Thyroid gland (tissue), 4 donors: ENCODE measurements at regions not wholly inside any gene's neighbourhood (a gene's known extent, or its start where the extent isn't known, plus 50 kb on each side); places are given as distances from the start of the nearest gene placed in this dataset.
"Not testable (repeated sequence)": the region's sequence is repeated elsewhere in the genome, so short reads cannot be mapped to it uniquely, and the experiment has no call there.

ENCODE experiments used
- DNase-seq, 2 donors: peaks; one replicate each; pipeline ENCODE4 v3.0.0-alpha.2; 2019
- H3K27ac ChIP-seq, 3 donors: fragments of 200-600 bp; sonication (generic); 1 replicate in 2 of 3; 2 replicates in 1 of 3; pipeline ENCODE4 v1.5.1; 2016 to 2019; ENCODE audit warnings: mild to moderate bottlenecking in 1 of 3, moderate library complexity in 1 of 3
- H3K27me3 ChIP-seq: fragments of 200-600 bp; sonication (generic); one replicate; pipeline ENCODE4 v1.5.1; 2019
- H3K36me3 ChIP-seq, 2 donors: fragments of 200-600 bp; sonication (generic); one replicate each; pipeline ENCODE4 v1.5.1; 2016 to 2019
- H3K4me1 ChIP-seq, 2 donors: fragments of 200-600 bp; sonication (generic); one replicate each; pipeline ENCODE4 v1.5.1; 2017 to 2019
- H3K4me3 ChIP-seq, 3 donors: fragments of 200-600 bp; sonication (generic); replicated peaks in 1 of 3; 1 replicate in 2 of 3; 2 replicates in 1 of 3; pipeline ENCODE4 v1.5.1; 2016; ENCODE audit warnings: mild to moderate bottlenecking in 1 of 3
- H3K9me3 ChIP-seq: fragments of 200-600 bp; sonication (generic); one replicate; pipeline ENCODE4 v1.5.1; 2017
- CTCF ChIP-seq, 6 experiments: fragments of 200-600 bp in 3 of 6; fragments of 450-650 bp in 3 of 6; sonication (generic) in 3 of 6; IDR thresholded peaks; one replicate each; pipeline ENCODE4 v1.5.1; 2016 to 2019; ENCODE audit warnings: antibody characterized with exemption in 6 of 6, mild to moderate bottlenecking in 2 of 6, inconsistent platforms in 1 of 6, moderate library complexity in 1 of 6
- POLR2A ChIP-seq, 2 donors: fragments of 450-650 bp; IDR thresholded peaks; one replicate each; pipeline ENCODE4 v1.6.1; 2017; ENCODE audit warnings: antibody characterized with exemption in 2 of 2, mild to moderate bottlenecking in 2 of 2, moderate library complexity in 1 of 2
- WGBS, 2 donors: methylation state at CpG; one replicate each; pipeline ENCODE4 v1.1.5; 2017; 5-methylcytosine and 5-hydroxymethylcytosine counted together
- intact Hi-C: fragments of 100-400 bp; cut with DNase I; formaldehyde crosslinking; loops from one replicate; pipeline ENCODE4 v1.15.1; 2023

GRCh38 chr10:77718957-77719356 is 81.3 kb upstream of the KCNMA1 start:
- WGBS, 2 donors: 78 to 87% methylated on average over 2 of the region's 2 CpGs
- TF ChIP-seq POLR2A (IDR thresholded peaks at IDR 0.05) (no peak), CTCF (IDR thresholded peaks at IDR 0.05) (no peak)
- Histone ChIP-seq H3K36me3 (no peaks in the 10 kb centered on the region), H3K27ac (no peak overlapping the region), H3K4me1 (peaks cover 0 to 5% of the 10 kb centered on the region in 2 donors), H3K9me3 (no peaks in the 10 kb centered on the region), H3K27me3 (no peaks in the 10 kb centered on the region), H3K4me3 (no peak overlapping the region)
- DNase-seq: no peak
- intact Hi-C loops: no loop called here

- intact Hi-C loops: not testable (repeated sequence)
Measured at GRCh38 chr10:77718312-77718711, 80.7 kb upstream of the KCNMA1 start.

GRCh38 chr10:77717336-77717735 is 79.7 kb upstream of the KCNMA1 start:
- no peaks in the 10 kb centered on the region for H3K36me3 ChIP-seq
- intact Hi-C loops: no loop called here
- H3K9me3 ChIP-seq: no peaks in the 10 kb centered on the region
- no peaks in the 10 kb centered on the region for H3K27me3 ChIP-seq
- 80 to 84% methylated on average over 3 of the region's 3 CpGs for WGBS, 2 donors
- H3K4me3 ChIP-seq: no peak overlapping the region
- H3K27ac ChIP-seq: no peak overlapping the region
- DNase-seq: no peak
- TF ChIP-seq CTCF (IDR thresholded peaks at IDR 0.05) (no peak), POLR2A (IDR thresholded peaks at IDR 0.05) (no peak)
- H3K4me1 ChIP-seq: no peaks in the 10 kb centered on the region

More at GRCh38 chr10:77718312-77718711, 80.7 kb upstream of the KCNMA1 start:
- H3K27me3 ChIP-seq, H3K36me3 ChIP-seq, H3K4me3 ChIP-seq, H3K4me1 ChIP-seq, DNase-seq, H3K9me3 ChIP-seq, H3K27ac ChIP-seq: not testable (repeated sequence)
- WGBS, 2 donors: 79 to 89% methylated on average over 6 of the region's 6 CpGs

GRCh38 chr10:77716458-77717317 is 79.1 kb upstream of the KCNMA1 start:
- Histone ChIP-seq H3K27ac (no peak overlapping the region), H3K9me3 (no peaks in the 10 kb centered on the region), H3K4me3 (no peak overlapping the region), H3K4me1 (no peaks in the 10 kb centered on the region), H3K27me3 (no peaks in the 10 kb centered on the region), H3K36me3 (no peaks in the 10 kb centered on the region)
- no peak for DNase-seq
- WGBS, 2 donors: 63 to 69% methylated on average over 13 of the region's 13 CpGs
- TF ChIP-seq POLR2A (IDR thresholded peaks at IDR 0.05) (no peak), CTCF (IDR thresholded peaks at IDR 0.05) (no peak)
- intact Hi-C loops: no loop called here

GRCh38 chr10:77715536-77715935 is 77.9 kb upstream of the KCNMA1 start:
- intact Hi-C loops: no loop called here
- Histone ChIP-seq H3K27ac (no peak overlapping the region), H3K36me3 (no peaks in the 10 kb centered on the region), H3K4me1 (peaks cover 0 to 6% of the 10 kb centered on the region in 2 donors), H3K27me3 (no peaks in the 10 kb centered on the region), H3K4me3 (no peak overlapping the region), H3K9me3 (no peaks in the 10 kb centered on the region)
- DNase-seq: no peak
- TF ChIP-seq POLR2A (IDR thresholded peaks at IDR 0.05) (no peak), CTCF (IDR thresholded peaks at IDR 0.05) (no peak)
- WGBS, 2 donors: 80 to 96% methylated on average over 1 of the region's 1 CpG
